Epithelial cell of proximal tubule (primary cell): ENCODE measurements at regions not wholly inside any gene's neighbourhood (a gene's known extent, or its start where the extent isn't known, plus 50 kb on each side); places are given as distances from the start of the nearest gene placed in this dataset.
"Not testable (repeated sequence)": the region's sequence is repeated elsewhere in the genome, so short reads cannot be mapped to it uniquely, and the experiment has no call there.

Experiments
- DNase-seq: peaks from one replicate; pipeline ENCODE4 v3.0.0-alpha.2; 2011; ENCODE audit warnings: low read depth
- H3K4me3 ChIP-seq: 2 replicates; pipeline ENCODE4 v1.5.1; 2011; ENCODE audit warnings: low read depth, mild to moderate bottlenecking, low read length
- TF ChIP-seq, protein P1 (sequence below): conservative IDR thresholded peaks from 2 replicates; pipeline ENCODE4 v1.5.1; 2012; ENCODE audit warnings: low read depth, mild to moderate bottlenecking, low read length

DNA sequence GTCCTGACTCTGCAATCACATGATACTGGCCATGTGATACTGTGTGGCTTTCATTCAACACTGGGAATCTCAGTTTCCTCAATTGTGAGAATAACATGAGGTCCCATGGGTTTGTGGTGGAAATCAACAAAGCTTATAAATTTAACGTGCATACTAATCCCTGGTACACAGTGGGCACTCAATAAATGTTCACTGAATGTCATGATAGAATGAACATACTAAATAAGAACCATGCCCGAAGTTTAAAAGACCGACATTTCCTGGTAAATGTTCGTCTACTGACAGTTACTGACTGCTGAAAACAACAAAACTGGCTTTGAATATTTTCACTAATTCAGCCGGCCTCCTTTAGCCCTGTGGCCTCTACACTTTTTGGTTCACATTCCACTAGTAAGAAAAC, 62.3 kb upstream of the CCT8L2 start:
- TF ChIP-seq, protein P1, sequence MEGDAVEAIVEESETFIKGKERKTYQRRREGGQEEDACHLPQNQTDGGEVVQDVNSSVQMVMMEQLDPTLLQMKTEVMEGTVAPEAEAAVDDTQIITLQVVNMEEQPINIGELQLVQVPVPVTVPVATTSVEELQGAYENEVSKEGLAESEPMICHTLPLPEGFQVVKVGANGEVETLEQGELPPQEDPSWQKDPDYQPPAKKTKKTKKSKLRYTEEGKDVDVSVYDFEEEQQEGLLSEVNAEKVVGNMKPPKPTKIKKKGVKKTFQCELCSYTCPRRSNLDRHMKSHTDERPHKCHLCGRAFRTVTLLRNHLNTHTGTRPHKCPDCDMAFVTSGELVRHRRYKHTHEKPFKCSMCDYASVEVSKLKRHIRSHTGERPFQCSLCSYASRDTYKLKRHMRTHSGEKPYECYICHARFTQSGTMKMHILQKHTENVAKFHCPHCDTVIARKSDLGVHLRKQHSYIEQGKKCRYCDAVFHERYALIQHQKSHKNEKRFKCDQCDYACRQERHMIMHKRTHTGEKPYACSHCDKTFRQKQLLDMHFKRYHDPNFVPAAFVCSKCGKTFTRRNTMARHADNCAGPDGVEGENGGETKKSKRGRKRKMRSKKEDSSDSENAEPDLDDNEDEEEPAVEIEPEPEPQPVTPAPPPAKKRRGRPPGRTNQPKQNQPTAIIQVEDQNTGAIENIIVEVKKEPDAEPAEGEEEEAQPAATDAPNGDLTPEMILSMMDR: no peak
- no peak for DNase-seq
- no peak overlapping the region for H3K4me3 ChIP-seq

DNA sequence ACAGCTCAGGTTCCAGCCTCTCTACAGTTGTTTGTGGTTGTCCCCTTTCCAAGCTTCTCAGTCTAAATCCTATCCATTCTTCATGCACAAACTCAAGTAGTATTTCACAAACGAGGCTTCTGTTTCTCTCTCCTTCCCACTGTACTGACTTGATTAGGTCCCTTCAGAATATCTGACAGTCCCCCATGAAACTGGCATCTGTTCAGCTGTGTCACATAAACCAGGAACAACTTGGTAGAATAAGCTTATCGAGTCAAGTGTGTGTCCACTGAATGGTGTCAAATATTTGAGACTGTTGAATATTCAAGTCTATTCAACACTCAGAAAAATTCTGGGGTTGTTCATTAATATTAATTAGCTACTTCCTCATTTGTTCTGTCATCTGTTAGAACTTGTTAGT, 61.7 kb upstream of the CCT8L2 start:
- H3K4me3 ChIP-seq, DNase-seq: not testable (repeated sequence)

DNA sequence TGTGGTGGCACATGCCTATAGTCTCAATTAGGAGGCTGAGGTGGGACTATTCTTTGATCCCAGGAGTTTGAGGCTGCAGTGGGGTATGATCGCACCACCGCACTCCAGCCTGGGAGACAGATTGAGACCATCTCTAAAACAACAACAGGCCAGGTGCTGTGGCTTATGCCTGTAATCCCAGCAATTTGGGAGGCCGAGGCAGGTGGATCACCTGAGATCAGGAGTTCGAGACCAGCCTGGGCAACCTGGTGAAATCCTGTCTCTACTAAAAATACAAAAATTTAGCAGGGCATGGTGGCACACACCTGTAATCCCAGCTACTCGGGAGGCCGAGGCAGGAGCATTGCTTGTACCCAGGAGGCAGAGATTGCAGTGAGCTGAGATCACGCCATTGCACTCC, 60.6 kb upstream of the CCT8L2 start:
- DNase-seq, H3K4me3 ChIP-seq: not testable (repeated sequence)

DNA sequence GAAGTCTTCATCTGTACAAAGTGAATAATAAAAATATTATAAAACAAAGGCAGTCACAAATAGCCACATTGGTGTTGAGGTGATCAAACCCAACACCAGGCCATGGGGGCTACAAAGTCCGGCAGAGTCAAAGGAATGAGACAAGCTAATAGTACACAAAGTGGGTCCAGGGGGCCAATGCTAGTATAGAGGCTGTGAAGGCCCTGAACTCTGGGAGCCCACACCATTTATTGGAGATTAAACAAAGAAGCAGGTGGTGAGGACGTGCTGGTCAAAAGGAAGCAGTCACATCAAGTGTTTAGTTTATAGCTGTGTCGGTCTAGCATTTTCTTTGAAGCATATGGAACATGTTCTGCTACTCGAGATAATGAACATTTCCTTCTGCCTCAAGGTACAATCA, 58.6 kb upstream of the CCT8L2 start:
- DNase-seq: no peak
- H3K4me3 ChIP-seq: no peak overlapping the region
- TF ChIP-seq, protein P1: no peak
